ENCODE measurements at regions not wholly inside any gene's neighbourhood (a gene's known extent, or its start where the extent isn't known, plus 50 kb on each side); places are given as distances from the start of the nearest gene placed in this dataset.

DNA sequence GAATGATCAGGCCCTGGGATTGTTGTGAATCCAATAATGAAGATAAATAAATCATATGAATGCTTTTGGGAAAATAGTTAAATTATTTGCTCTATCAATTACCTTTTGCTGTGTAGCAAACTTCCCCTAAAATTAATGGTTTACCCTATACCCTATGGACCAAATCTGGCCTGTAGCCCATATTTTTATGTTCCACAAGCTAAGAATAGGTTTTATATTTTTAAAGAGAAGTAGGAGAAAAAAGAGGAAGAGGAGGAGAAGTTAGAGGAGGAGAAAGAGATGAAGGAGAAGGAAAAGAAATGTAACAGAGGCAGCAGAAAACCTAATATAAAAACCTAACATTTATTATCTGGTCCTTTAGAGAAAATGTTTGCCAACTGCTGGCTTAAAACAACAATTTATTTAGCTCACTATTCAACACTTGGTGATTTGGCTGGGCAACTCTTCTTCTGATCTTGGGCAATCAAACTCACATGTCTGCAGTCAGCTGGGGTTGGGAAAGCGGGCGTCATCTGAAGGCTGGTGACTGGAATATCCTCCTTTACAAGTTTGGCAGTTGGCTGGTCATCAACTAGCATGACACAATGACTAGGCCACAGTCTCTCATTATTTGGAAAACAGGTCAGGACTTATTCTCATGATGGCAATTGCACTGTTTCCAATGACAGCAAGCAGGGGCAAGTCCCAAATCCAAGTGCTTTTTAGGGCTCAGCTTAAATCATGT, 522.9 kb downstream of the RASEF start:
- Histone ChIP-seq H4K20me1 (ENCODE audit: insufficient read depth) (no peaks in the 10 kb centered on the region), H3K79me2 (ENCODE audit: insufficient read depth, low read length) (no peaks in the 10 kb centered on the region), H3K4me2 (ENCODE audit: low read length) (no peak overlapping the region), H3K27me3 (ENCODE audit: insufficient read depth, low read length) (no peaks in the 10 kb centered on the region), H3K9me3 (ENCODE audit: control insufficient read depth in 1 of 2, insufficient read depth in 1 of 2, low read depth in 1 of 2, low read length in 2 of 2) (peaks cover 0 to 2% of the 10 kb centered on the region in 2 experiments; a peak in 1 of 4 replicates), H3K36me3 (ENCODE audit: control insufficient read depth in 1 of 2, insufficient read depth in 2 of 2, low read length in 2 of 2) (no peaks in the 10 kb centered on the region), H3K9ac (ENCODE audit: low read length) (no peak overlapping the region), H2AFZ (ENCODE audit: low read depth, low read length, poor library complexity, severe bottlenecking) (no peak overlapping the region), H3K4me3 (replicated peaks in 1 of 2; ENCODE audit: low read depth in 1 of 2, low read length in 2 of 2) (no peak overlapping the region), H3K9me2 (ENCODE audit: insufficient read depth) (no peaks in the 10 kb centered on the region), H3K4me1 (ENCODE audit: control insufficient read depth in 1 of 2, insufficient read depth in 2 of 2, low read length in 2 of 2) (no peaks in the 10 kb centered on the region), H3K27ac (ENCODE audit: low read depth, low read length) (no peak overlapping the region)
- BruUV-seq (replicated peaks): no TSS peak
- TF ChIP-seq ELF1 (IDR thresholded peaks at IDR 0.05; ENCODE audit: borderline replicate concordance, low read depth) (no peak), REST (IDR thresholded peaks at IDR 0.05; ENCODE audit: low read depth) (no peak), TCF7L2 (IDR thresholded peaks at IDR 0.05; ENCODE audit: borderline replicate concordance, extremely low read depth, insufficient read depth, insufficient read length) (no peak), RAD21 (IDR thresholded peaks at IDR 0.05; ENCODE audit: low read depth) (no peak), YY1 (IDR thresholded peaks at IDR 0.05; ENCODE audit: extremely low read depth, insufficient replicate concordance, low read depth, low read length) (no peak), EGR1 (IDR thresholded peaks at IDR 0.05; ENCODE audit: low read depth) (no peak), SIN3A (IDR thresholded peaks at IDR 0.05; ENCODE audit: low read depth) (no peak), ZFX (IDR thresholded peaks at IDR 0.05) (no peak), CBX3 (IDR thresholded peaks at IDR 0.05; ENCODE audit: low read depth) (no peak), CEBPB (IDR thresholded peaks at IDR 0.05; ENCODE audit: low read depth) (no peak), POLR2A (IDR thresholded peaks at IDR 0.05; ENCODE audit: borderline replicate concordance, extremely low read depth, insufficient read depth, insufficient read length) (no peak), EZH2 (IDR thresholded peaks at IDR 0.05) (no peak)
- TF ChIP-seq, protein P1, sequence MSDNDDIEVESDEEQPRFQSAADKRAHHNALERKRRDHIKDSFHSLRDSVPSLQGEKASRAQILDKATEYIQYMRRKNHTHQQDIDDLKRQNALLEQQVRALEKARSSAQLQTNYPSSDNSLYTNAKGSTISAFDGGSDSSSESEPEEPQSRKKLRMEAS (IDR thresholded peaks at IDR 0.05): no peak
- TF ChIP-seq, protein P2, sequence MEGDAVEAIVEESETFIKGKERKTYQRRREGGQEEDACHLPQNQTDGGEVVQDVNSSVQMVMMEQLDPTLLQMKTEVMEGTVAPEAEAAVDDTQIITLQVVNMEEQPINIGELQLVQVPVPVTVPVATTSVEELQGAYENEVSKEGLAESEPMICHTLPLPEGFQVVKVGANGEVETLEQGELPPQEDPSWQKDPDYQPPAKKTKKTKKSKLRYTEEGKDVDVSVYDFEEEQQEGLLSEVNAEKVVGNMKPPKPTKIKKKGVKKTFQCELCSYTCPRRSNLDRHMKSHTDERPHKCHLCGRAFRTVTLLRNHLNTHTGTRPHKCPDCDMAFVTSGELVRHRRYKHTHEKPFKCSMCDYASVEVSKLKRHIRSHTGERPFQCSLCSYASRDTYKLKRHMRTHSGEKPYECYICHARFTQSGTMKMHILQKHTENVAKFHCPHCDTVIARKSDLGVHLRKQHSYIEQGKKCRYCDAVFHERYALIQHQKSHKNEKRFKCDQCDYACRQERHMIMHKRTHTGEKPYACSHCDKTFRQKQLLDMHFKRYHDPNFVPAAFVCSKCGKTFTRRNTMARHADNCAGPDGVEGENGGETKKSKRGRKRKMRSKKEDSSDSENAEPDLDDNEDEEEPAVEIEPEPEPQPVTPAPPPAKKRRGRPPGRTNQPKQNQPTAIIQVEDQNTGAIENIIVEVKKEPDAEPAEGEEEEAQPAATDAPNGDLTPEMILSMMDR (IDR thresholded peaks at IDR 0.05 in 2 of 3, conservative IDR thresholded peaks at IDR 0.05 in 1 of 3; ENCODE audit: borderline replicate concordance in 1 of 3, insufficient read depth in 1 of 3, low read depth in 2 of 3, low read length in 2 of 3): no peak
- CTCF ChIA-PET: no interaction called here
- POLR2A ChIA-PET: no interaction called here
- DNase-seq (ENCODE audit: low read depth, low spot score): no peak
- intact Hi-C loops (cut with micrococcal nuclease): no loop called here
- ATAC-seq: no peak
- RAD21 ChIA-PET (ENCODE audit: low non-redundant PET in 1 of 2, low total read pairs in 2 of 2, uncharacterized antibody in 2 of 2, unreplicated experiment in 2 of 2): no interaction called here
